RWPE1 (cell line): ENCODE measurements at regions not wholly inside any gene's neighbourhood (a gene's known extent, or its start where the extent isn't known, plus 50 kb on each side); places are given as distances from the start of the nearest gene placed in this dataset.

Experiments
- CTCF ChIA-PET: fragments of 350-600 bp; sonication (Branson Sonifier 250); formaldehyde crosslinking; extraction: SDS; loops from one replicate; lab custom pipeline; 2021; lab: Yijun Ruan, JAX
- POLR2A ChIA-PET: fragments of 400-600 bp; formaldehyde crosslinking; extraction: SDS; loops from one replicate; lab custom pipeline; 2020; ENCODE audit warnings: antibody characterized with exemption; ENCODE audit not compliant: low non-redundant PET; lab: Yijun Ruan, JAX
- DNase-seq: peaks from one replicate; pipeline ENCODE4 v3.0.0; 2012; ENCODE audit warnings: low spot score
- H3K27ac ChIP-seq: fragments of 450-650 bp; 2 replicates; pipeline ENCODE4 v1.5.1; 2017
- TF ChIP-seq, protein P1 (sequence below): fragments of 450-650 bp; conservative IDR thresholded peaks from 2 replicates; pipeline ENCODE4 v1.5.1; 2017; ENCODE audit warnings: low read depth, mild to moderate bottlenecking

DNA sequence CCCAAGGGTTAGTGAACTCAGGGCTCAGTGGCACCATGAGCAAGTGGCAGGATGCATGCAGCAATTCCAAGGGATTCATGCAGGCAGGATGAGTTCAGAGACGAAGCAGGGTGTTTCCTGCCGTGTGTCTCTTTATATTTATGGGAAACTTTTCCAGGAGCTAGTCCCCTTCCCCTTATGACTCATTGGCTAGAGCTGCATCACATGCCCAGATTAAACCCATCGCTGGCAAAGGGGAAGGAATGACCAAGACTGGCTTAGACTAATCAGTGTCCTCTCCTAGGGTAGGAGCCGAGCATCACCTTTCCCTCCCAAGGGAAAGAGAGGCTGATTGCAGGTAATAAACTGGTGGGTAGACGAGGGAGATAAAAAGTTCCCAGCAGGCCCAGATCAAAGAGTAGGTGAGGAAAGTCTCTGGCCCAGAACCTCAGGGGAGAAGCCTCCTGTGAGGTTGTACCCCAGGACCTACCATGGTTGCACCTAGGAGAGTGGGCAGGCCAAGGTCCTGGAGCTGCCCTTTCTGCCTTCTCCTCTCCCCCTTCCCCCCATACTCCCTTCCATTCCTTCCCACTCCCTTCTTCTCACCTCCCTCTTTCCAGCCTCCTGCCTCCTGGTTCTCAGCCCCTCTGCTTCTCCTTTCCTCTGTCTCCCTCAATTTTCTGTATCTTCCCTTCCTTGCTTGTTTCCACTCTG, 67.8 kb upstream of the ITGA11 start:
- CTCF ChIA-PET: no interaction called here
- no peak for DNase-seq
- no peak overlapping the region for H3K27ac ChIP-seq
- POLR2A ChIA-PET: no interaction called here
- TF ChIP-seq, protein P1, sequence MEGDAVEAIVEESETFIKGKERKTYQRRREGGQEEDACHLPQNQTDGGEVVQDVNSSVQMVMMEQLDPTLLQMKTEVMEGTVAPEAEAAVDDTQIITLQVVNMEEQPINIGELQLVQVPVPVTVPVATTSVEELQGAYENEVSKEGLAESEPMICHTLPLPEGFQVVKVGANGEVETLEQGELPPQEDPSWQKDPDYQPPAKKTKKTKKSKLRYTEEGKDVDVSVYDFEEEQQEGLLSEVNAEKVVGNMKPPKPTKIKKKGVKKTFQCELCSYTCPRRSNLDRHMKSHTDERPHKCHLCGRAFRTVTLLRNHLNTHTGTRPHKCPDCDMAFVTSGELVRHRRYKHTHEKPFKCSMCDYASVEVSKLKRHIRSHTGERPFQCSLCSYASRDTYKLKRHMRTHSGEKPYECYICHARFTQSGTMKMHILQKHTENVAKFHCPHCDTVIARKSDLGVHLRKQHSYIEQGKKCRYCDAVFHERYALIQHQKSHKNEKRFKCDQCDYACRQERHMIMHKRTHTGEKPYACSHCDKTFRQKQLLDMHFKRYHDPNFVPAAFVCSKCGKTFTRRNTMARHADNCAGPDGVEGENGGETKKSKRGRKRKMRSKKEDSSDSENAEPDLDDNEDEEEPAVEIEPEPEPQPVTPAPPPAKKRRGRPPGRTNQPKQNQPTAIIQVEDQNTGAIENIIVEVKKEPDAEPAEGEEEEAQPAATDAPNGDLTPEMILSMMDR: no peak

DNA sequence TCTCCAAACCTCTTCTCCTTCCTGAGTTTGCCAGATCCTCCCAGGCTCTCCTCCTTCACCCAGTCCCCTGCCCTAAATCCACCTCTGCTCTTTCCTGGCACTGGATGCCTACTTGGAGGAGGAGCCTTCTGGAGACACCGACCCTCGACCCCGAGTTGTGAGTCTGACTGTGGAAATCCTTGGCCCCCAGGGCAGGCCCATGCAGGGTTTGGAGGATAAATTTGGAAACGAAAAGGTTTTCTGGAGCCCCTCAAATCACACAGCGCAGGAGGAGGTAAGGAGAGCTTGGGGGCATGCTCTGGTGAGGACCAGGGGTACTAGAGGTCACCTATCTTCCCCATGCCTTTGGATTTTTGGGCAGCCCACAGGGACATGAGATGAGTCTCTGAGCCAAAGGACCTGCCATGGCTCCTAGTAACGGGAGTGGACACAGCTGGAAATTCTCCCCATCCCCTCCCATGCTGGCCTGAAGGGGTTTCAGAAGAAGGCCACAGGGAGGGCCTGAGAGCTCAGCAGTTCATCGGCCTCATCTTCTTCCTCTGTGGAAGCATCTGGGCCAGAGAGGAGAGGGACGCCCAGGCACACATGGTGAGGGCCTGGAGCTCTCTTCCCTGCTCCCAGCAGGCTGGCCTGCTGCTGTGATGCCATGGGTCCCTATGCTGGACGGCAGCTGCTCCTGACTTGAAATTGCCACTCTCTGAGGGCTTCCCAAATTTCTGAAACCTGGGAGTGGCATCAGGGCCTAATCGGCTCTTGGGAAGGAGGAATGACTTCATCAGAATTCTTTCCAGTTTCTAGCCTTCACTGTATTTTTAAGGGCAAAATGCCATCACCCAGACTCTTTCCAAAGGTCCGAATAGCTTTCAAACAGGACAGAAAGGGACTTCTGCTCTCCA, 68.6 kb upstream of the ITGA11 start:
- ChIA-PET POLR2A (no interaction called here), CTCF (no interaction called here)
- H3K27ac ChIP-seq: no peak overlapping the region

DNA sequence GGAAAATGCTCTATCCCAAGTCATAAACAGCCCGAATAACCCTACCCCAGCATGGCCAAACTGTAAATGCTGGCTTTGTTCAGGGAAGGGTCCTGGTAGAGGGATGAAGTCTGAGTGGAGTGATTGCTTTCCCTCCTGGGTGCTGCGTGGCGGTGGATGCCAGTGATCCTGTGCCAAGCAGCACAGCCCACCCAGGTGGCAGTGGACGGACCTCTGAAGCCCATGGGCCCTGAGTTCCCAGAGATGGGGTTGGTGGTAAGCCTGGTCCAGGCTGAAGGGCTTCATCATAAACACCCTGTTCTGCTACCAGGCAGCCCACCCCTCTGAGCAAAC, 69.3 kb upstream of the ITGA11 start:
- CTCF ChIA-PET: no interaction called here

More for the DNA sequence above, 68.6 kb upstream of the ITGA11 start:
- TF ChIP-seq, protein P1: no peak
- no peak for DNase-seq

DNA sequence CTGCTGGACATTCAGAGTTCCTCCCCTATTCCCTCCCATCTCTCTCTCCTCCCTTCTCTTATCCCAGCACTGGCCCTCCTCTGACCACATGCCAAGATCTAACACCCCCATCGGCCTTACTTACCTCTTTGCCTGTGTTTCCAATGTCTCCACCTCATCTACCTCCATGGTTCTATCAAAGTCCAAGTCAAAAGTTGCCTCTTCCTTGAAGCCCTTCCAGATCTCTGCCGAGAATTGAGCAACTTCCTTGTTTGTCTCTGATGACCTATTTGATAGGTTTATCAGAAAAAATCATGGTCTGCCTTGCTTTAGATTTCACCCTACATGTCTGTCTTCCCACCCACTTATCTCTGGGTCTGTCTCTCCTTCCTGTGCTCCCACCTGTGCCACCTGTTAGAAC, 69.7 kb upstream of the ITGA11 start:
- POLR2A ChIA-PET: no interaction called here
- TF ChIP-seq, protein P1: no peak
- no peak overlapping the region for H3K27ac ChIP-seq
- DNase-seq: no peak
- CTCF ChIA-PET: no interaction called here

More for the DNA sequence above, 69.3 kb upstream of the ITGA11 start:
- TF ChIP-seq, protein P1: no peak
- no peak for DNase-seq
- POLR2A ChIA-PET: no interaction called here
- no peak overlapping the region for H3K27ac ChIP-seq

DNA sequence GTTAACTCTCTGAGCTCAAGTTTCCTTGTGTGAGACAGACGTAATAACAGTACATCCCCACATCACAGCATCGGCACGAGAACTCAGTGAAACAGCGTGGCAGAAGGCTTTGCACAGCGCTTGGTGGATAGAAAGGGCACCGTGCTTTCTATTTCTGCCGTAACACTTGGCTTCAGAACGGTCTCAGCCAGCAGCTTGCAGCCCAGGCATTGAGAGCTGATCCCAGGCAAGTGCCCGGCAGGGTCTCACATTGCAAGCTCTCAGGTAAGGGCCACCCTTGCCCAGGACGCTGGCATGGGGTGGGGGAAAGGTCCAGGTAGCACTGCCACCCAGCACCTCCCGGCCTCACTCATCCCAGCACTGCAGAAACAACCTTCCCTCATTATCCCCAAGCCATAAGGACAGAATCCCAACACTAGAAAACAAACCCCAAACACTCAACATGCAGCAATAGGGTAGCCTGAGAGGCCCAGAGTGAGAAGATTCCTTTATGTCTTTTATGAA, 70.5 kb upstream of the ITGA11 start:
- CTCF ChIA-PET: no interaction called here

DNA sequence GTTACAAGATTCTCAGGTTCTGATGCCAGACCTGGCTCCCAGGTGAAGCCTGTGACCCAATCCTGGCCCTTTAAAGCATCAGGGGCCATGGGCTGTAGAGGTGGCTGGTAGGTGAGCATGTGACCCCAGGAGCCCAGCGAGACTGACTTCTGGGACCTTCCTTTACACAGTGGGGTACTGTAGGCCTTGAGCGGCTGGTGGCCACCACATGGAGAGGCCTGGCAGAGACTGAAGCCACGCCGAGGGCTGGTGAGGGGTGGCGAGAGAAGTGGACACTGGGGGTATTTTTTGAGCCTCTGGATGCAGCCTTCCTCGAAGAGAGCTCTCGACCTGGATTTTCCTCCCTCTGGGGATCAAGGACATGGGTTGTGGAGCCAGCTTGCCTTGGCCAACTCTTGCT, 71.2 kb upstream of the ITGA11 start:
- TF ChIP-seq, protein P1: no peak
- ChIA-PET CTCF (interaction anchor here (0.8 kb wide), 1 partner anchor 47 kb away, joined by 3 read pairs; no protein-coding TSS in a partner anchor), POLR2A (no interaction called here)
- no peak overlapping the region for H3K27ac ChIP-seq
- DNase-seq: no peak

More for the DNA sequence above, 70.5 kb upstream of the ITGA11 start:
- TF ChIP-seq, protein P1: no peak
- no peak overlapping the region for H3K27ac ChIP-seq
- POLR2A ChIA-PET: no interaction called here
- no peak for DNase-seq
